Esophagus muscularis mucosa (tissue), 4 donors: ENCODE measurements at regions not wholly inside any gene's neighbourhood (a gene's known extent, or its start where the extent isn't known, plus 50 kb on each side); places are given as distances from the start of the nearest gene placed in this dataset.
A peak's percentile ranks its signal among the peaks of the same experiment; 100 is the strongest.
"Not testable (repeated sequence)": the region's sequence is repeated elsewhere in the genome, so short reads cannot be mapped to it uniquely, and the experiment has no call there.

Experiments used
- DNase-seq: peaks from one replicate; pipeline ENCODE4 v3.0.0-alpha.2; 2017; ENCODE audit errors: extremely low spot score
- H3K27ac ChIP-seq, 4 donors: fragments of 200-600 bp; sonication (generic); replicated peaks in 1 of 4; 1 replicate in 3 of 4; 2 replicates in 1 of 4; pipeline ENCODE4 v1.5.1; 2016 to 2019; ENCODE audit warnings: mild to moderate bottlenecking in 1 of 4
- H3K27me3 ChIP-seq, 4 donors: fragments of 200-600 bp; sonication (generic); one replicate each; pipeline versions ENCODE4 v1.5.1 to v1.6.0; 2016 to 2019
- H3K36me3 ChIP-seq, 4 donors: fragments of 200-600 bp; sonication (generic); one replicate each; pipeline ENCODE4 v1.5.1; 2016 to 2019
- H3K4me1 ChIP-seq, 4 donors: fragments of 200-600 bp; sonication (generic); one replicate each; pipeline ENCODE4 v1.5.1; 2016 to 2019
- H3K4me3 ChIP-seq, 4 donors: fragments of 200-600 bp; sonication (generic); 1 replicate in 2 of 4; 2 replicates in 2 of 4; pipeline ENCODE4 v1.5.1; 2016 to 2019; ENCODE audit warnings: mild to moderate bottlenecking in 4 of 4, moderate library complexity in 1 of 4
- H3K9me3 ChIP-seq, 4 donors: fragments of 200-600 bp; sonication (generic); 1 replicate in 3 of 4; 2 replicates in 1 of 4; pipeline ENCODE4 v1.5.1; 2016 to 2019
- CTCF ChIP-seq, 3 experiments: fragments of 200-600 bp in 2 of 3; fragments of 450-650 bp in 1 of 3; sonication (generic) in 2 of 3; IDR thresholded peaks; one replicate each; pipeline ENCODE4 v1.5.1; 2017 to 2019; ENCODE audit warnings: antibody characterized with exemption in 3 of 3, mild to moderate bottlenecking in 2 of 3, moderate library complexity in 1 of 3
- EP300 ChIP-seq: sonication (generic); formaldehyde crosslinking; IDR thresholded peaks from one replicate; pipeline ENCODE4 v1.6.1; 2017; ENCODE audit warnings: antibody characterized with exemption
- POLR2A ChIP-seq: fragments of 450-650 bp; IDR thresholded peaks from one replicate; pipeline ENCODE4 v1.6.1; 2017; ENCODE audit warnings: antibody characterized with exemption, moderate library complexity, mild to moderate bottlenecking, low read depth
- POLR2AphosphoS5 ChIP-seq, 2 donors: sonication (generic); formaldehyde crosslinking; IDR thresholded peaks; one replicate each; pipeline ENCODE4 v1.6.1; 2017; ENCODE audit warnings: antibody characterized with exemption in 2 of 2
- WGBS: methylation state at CpG from one replicate; pipeline ENCODE4 v1.1.5; 2018; 5-methylcytosine and 5-hydroxymethylcytosine counted together
- intact Hi-C: fragments of 100-400 bp; cut with DNase I; formaldehyde crosslinking; loops from one replicate; pipeline ENCODE4 v1.15.1; 2023

- Histone ChIP-seq H3K4me3 (no peak overlapping the region), H3K4me1 (no peaks in the 10 kb centered on the region), H3K36me3 (no peaks in the 10 kb centered on the region), H3K9me3 (no peaks in the 10 kb centered on the region), H3K27me3 (no peaks in the 10 kb centered on the region), H3K27ac (no peak overlapping the region)
- 100% methylated on average over 2 of the region's 2 CpGs for WGBS
- TF ChIP-seq POLR2AphosphoS5 (IDR thresholded peaks at IDR 0.05) (no peak), POLR2A (no peak), EP300 (no peak), CTCF (IDR thresholded peaks at IDR 0.05) (no peak)
- intact Hi-C loops, result no loop called here
- DNase-seq, result peak; percentile 62
These were observed 94.4 kb downstream of the SH3GLB1 start for GRCh38 chr1:86798608-86799291.

- H3K36me3 ChIP-seq, H3K4me3 ChIP-seq, H3K4me1 ChIP-seq, H3K9me3 ChIP-seq, intact Hi-C loops, H3K27me3 ChIP-seq, H3K27ac ChIP-seq: not testable (repeated sequence)
- peak; percentile 14 for DNase-seq
- 100% methylated on average over 1 of the region's 1 CpG for WGBS
These were observed 99.3 kb downstream of the SH3GLB1 start for GRCh38 chr1:86803641-86804040.

- H3K27ac ChIP-seq, H3K9me3 ChIP-seq, intact Hi-C loops, DNase-seq, H3K4me1 ChIP-seq, H3K4me3 ChIP-seq, H3K27me3 ChIP-seq, H3K36me3 ChIP-seq: not testable (repeated sequence)
- 90% methylated on average over 9 of the region's 9 CpGs for WGBS
These were observed 101.6 kb downstream of the SH3GLB1 start for GRCh38 chr1:86805898-86806519.

GRCh38 chr1:86811142-86811924 lies 102.6 kb downstream of the SELENOF start:
- no peak for TF ChIP-seq POLR2A
- no peak for TF ChIP-seq EP300
- no peak for TF ChIP-seq POLR2AphosphoS5 (IDR thresholded peaks at IDR 0.05)
- no peak for TF ChIP-seq CTCF (IDR thresholded peaks at IDR 0.05)
- no peaks in the 10 kb centered on the region for H3K36me3 ChIP-seq
- whole genome bisulfite sequencing, result 88% methylated on average over 8 of the region's 8 CpGs

GRCh38 chr1:86812286-86812685 lies 101.6 kb downstream of the SELENOF start:
- Histone ChIP-seq H3K27me3 (no peaks in the 10 kb centered on the region), H3K4me3 (no peak overlapping the region), H3K27ac (no peak overlapping the region), H3K36me3 (no peaks in the 10 kb centered on the region), H3K9me3 (peaks cover 0 to 6% (median 0%) of the 10 kb centered on the region in 4 donors), H3K4me1 (no peaks in the 10 kb centered on the region)
- WGBS, result 93% methylated on average over 6 of the region's 6 CpGs
- intact Hi-C loops, result no loop called here
- no peak for DNase-seq
- no peak for TF ChIP-seq POLR2AphosphoS5 (IDR thresholded peaks at IDR 0.05)
- no peak for TF ChIP-seq EP300
- TF ChIP-seq POLR2A, result no peak
- TF ChIP-seq CTCF (IDR thresholded peaks at IDR 0.05), result no peak

More at GRCh38 chr1:86811142-86811924, 102.6 kb downstream of the SELENOF start:
- no peak for DNase-seq
- Histone ChIP-seq H3K27ac (no peak overlapping the region), H3K4me3 (no peak overlapping the region), H3K27me3 (no peaks in the 10 kb centered on the region), H3K4me1 (no peaks in the 10 kb centered on the region), H3K9me3 (peaks cover 0 to 6% (median 0%) of the 10 kb centered on the region in 4 donors)
- intact Hi-C loops, result no loop called here
